ENCODE measurements at regions not wholly inside any gene's neighbourhood (a gene's known extent, or its start where the extent isn't known, plus 50 kb on each side); places are given as distances from the start of the nearest gene placed in this dataset.

DNA sequence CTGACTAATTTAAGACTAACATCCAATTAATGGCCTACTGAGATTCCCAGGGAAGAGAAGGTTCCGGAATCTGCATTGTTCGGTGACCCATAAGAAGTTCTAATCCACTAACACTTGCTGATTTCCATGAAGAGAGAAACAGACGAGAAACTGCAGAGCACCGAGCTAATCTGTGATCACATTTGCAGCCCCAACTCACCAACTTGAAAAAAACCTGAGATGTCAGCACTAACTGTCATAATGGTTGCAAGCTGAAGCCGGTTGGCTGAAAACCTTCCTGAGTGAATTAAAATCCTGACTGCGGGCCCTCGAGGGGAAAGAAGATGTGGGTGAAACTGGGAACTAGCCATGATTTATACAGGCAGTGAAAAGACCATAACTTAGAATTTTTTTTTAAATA is 204.8 kb upstream of the IGF1R start:
- DNase-seq (ENCODE audit: low read depth), result no peak

DNA sequence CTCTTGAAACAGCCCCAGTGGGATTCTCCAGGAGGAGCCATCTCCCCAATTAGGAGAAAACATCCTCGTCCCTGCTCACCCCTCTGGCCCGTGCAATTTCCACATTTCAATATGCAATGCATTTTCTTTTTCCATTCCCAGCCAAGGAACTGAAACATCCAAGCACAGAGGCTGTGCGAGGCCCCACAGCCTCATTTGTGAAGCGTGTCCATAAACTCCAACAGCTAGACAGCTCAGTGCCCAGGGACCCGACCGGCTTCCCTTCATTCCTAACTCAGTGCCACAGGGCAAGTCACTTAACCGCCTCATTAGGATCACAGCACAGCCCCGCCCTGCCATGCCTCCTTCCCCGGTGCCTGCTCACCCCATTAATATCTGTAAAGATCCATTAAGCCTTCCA is 204.2 kb upstream of the IGF1R start:
- no peak for DNase-seq (ENCODE audit: low read depth)
- TF ChIP-seq POLR2A (IDR thresholded peaks at IDR 0.05; ENCODE audit: extremely low read depth, insufficient read length), result no peak
- TF ChIP-seq, protein P1, sequence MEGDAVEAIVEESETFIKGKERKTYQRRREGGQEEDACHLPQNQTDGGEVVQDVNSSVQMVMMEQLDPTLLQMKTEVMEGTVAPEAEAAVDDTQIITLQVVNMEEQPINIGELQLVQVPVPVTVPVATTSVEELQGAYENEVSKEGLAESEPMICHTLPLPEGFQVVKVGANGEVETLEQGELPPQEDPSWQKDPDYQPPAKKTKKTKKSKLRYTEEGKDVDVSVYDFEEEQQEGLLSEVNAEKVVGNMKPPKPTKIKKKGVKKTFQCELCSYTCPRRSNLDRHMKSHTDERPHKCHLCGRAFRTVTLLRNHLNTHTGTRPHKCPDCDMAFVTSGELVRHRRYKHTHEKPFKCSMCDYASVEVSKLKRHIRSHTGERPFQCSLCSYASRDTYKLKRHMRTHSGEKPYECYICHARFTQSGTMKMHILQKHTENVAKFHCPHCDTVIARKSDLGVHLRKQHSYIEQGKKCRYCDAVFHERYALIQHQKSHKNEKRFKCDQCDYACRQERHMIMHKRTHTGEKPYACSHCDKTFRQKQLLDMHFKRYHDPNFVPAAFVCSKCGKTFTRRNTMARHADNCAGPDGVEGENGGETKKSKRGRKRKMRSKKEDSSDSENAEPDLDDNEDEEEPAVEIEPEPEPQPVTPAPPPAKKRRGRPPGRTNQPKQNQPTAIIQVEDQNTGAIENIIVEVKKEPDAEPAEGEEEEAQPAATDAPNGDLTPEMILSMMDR (IDR thresholded peaks at IDR 0.05; ENCODE audit: low read depth, low read length), result no peak
- TF ChIP-seq MYC (IDR thresholded peaks at IDR 0.05; ENCODE audit: low read depth, low read length), result no peak
- TF ChIP-seq, protein P2, sequence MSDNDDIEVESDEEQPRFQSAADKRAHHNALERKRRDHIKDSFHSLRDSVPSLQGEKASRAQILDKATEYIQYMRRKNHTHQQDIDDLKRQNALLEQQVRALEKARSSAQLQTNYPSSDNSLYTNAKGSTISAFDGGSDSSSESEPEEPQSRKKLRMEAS (IDR thresholded peaks at IDR 0.05; ENCODE audit: low read depth, low read length), result no peak
- H3K4me3 ChIP-seq (ENCODE audit: low read depth, low read length), result no peak overlapping the region

More for the DNA sequence above, 204.8 kb upstream of the IGF1R start:
- no peak overlapping the region for H3K4me3 ChIP-seq (ENCODE audit: low read depth, low read length)
- TF ChIP-seq, protein P1 (IDR thresholded peaks at IDR 0.05; ENCODE audit: low read depth, low read length), result no peak
- TF ChIP-seq MYC (IDR thresholded peaks at IDR 0.05; ENCODE audit: low read depth, low read length) (no peak), POLR2A (IDR thresholded peaks at IDR 0.05; ENCODE audit: extremely low read depth, insufficient read length) (no peak)
- TF ChIP-seq, protein P2 (IDR thresholded peaks at IDR 0.05; ENCODE audit: low read depth, low read length), result no peak

DNA sequence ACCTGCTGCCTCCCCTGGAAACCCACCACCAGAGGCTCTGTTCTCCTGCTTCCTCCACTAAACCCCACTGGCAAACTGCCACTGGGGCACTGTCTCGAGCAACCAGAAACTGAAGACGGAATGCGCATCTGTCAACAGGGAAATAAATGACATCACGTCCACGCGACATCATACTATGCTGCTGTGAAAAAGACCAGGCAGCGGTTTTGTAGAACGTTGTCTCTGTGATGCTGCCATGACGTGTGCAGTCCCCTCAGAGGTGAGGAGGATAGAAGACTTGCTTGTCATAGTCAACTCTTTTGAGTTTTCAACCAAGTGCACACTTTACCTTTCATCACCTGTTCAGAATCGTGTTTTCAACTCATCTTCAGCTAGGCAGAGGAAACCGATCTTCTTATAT is 203.0 kb upstream of the IGF1R start:
- no peak overlapping the region for H3K4me3 ChIP-seq (ENCODE audit: low read depth, low read length)
- TF ChIP-seq POLR2A (IDR thresholded peaks at IDR 0.05; ENCODE audit: extremely low read depth, insufficient read length) (no peak), MYC (IDR thresholded peaks at IDR 0.05; ENCODE audit: low read depth, low read length) (no peak)
- TF ChIP-seq, protein P1 (IDR thresholded peaks at IDR 0.05; ENCODE audit: low read depth, low read length), result no peak
- TF ChIP-seq, protein P2 (IDR thresholded peaks at IDR 0.05; ENCODE audit: low read depth, low read length), result no peak
- DNase-seq (ENCODE audit: low read depth), result no peak

DNA sequence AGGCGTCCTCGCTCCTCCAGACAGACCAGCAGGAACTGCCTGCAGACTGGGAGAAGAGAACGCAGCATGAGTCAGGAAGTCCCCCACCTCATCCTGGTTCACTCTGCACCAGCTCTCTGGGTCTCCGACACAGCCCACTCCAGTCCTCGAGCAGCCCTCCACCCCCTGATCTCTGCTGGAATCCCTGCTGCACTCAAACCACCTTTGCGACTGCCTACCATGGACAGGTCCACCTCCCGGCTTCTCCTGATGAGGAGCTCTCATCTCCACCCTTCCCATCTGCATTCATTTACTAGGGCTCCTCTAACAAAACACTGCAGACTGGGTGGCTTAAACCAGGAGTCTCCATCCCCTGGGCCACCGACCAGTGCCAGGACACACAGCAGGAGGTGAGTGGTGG is 202.3 kb upstream of the IGF1R start:
- TF ChIP-seq MYC (IDR thresholded peaks at IDR 0.05; ENCODE audit: low read depth, low read length), result no peak
- TF ChIP-seq POLR2A (IDR thresholded peaks at IDR 0.05; ENCODE audit: extremely low read depth, insufficient read length), result no peak
- TF ChIP-seq, protein P2 (IDR thresholded peaks at IDR 0.05; ENCODE audit: low read depth, low read length), result no peak
- TF ChIP-seq, protein P1 (IDR thresholded peaks at IDR 0.05; ENCODE audit: low read depth, low read length), result no peak
- no peak for DNase-seq (ENCODE audit: low read depth)
- no peak overlapping the region for H3K4me3 ChIP-seq (ENCODE audit: low read depth, low read length)

DNA sequence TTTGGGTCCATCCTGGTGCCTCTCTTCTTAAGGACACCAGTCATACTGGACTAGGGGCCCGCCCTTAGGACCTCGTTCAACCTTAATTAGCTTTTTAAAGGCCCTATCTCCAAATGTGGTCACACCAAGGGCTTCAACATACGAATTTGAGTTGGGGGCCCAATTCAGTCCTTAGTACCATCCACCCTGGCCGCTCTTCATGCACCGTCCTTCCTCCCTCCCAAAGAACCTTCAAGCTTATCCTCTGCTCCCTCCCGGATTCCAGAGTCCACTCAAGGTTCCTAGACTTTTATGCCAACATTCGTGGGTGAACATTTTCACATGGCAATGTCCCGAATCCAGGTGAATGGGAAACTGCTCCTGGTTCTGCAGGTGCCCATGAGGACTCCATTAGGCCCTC is 201.3 kb upstream of the IGF1R start:
- no peak overlapping the region for H3K4me3 ChIP-seq (ENCODE audit: low read depth, low read length)
- TF ChIP-seq, protein P1 (IDR thresholded peaks at IDR 0.05; ENCODE audit: low read depth, low read length), result no peak
- TF ChIP-seq MYC (IDR thresholded peaks at IDR 0.05; ENCODE audit: low read depth, low read length), result no peak
- TF ChIP-seq POLR2A (IDR thresholded peaks at IDR 0.05; ENCODE audit: extremely low read depth, insufficient read length), result no peak
- DNase-seq (ENCODE audit: low read depth), result no peak

DNA sequence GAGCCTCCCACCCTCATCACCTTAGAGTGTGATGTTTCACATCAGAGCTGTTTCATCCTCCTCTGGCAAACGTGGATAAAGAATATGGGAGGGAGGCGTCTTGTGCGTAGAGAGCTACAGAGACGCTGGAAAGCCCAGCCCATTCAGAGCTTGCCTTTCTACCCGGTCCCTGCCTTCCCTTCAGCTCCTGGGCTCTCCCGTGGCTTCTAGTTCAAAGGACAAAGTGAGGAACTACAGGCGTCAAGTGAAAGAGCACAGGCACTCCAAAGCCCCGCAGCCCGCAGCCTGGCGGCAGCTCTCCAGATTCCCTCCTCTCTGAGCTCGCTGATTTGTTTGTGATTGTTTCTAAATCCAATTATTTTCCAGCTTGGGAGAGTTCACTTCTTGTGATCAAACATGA is 197.1 kb upstream of the IGF1R start:
- DNase-seq (ENCODE audit: low read depth), result no peak
- TF ChIP-seq POLR2A (IDR thresholded peaks at IDR 0.05; ENCODE audit: extremely low read depth, insufficient read length) (no peak), MYC (IDR thresholded peaks at IDR 0.05; ENCODE audit: low read depth, low read length) (no peak)
- TF ChIP-seq, protein P2 (IDR thresholded peaks at IDR 0.05; ENCODE audit: low read depth, low read length), result no peak
- TF ChIP-seq, protein P1 (IDR thresholded peaks at IDR 0.05; ENCODE audit: low read depth, low read length), result no peak
- H3K4me3 ChIP-seq (ENCODE audit: low read depth, low read length), result no peak overlapping the region

Measured in NB4 (cell line).